ENCODE measurements at regions not wholly inside any gene's neighbourhood (a gene's known extent, or its start where the extent isn't known, plus 50 kb on each side); places are given as distances from the start of the nearest gene placed in this dataset.

GRCh38 chr4:20384456-20384855, 132.8 kb downstream of the SLIT2 start:
- Histone ChIP-seq H3K9me3 (replicated peaks; ENCODE audit: control insufficient read depth, insufficient read depth, low read depth, low read length) (no peaks in the 10 kb centered on the region), H3K4me2 (ENCODE audit: insufficient read depth, low read length) (no peak overlapping the region), H3K4me3 (no peak overlapping the region), H3K27me3 (ENCODE audit: control insufficient read depth in 2 of 2, insufficient read depth in 2 of 2, low read length in 2 of 2) (no peaks in the 10 kb centered on the region), H3K4me1 (replicated peaks in 1 of 2; ENCODE audit: control insufficient read depth in 2 of 2, insufficient read depth in 2 of 2, low read length in 2 of 2) (no peaks in the 10 kb centered on the region), H3K9me1 (ENCODE audit: control insufficient read depth, insufficient read depth, low read length) (no peaks in the 10 kb centered on the region), H2AFZ (ENCODE audit: low read depth, low read length) (no peak overlapping the region), H3K9ac (ENCODE audit: insufficient read depth in 1 of 2, low read depth in 2 of 2, low read length in 2 of 2) (no peak overlapping the region), H3K27ac (ENCODE audit: extremely low read depth, low read depth, low read length) (no peak overlapping the region), H4K20me1 (replicated peaks; ENCODE audit: control insufficient read depth, insufficient read depth, low read length) (no peaks in the 10 kb centered on the region), H3K79me2 (ENCODE audit: control insufficient read depth, insufficient read depth, low read length) (no peaks in the 10 kb centered on the region), H3K36me3 (ENCODE audit: control insufficient read depth, insufficient read depth, low read length) (no peaks in the 10 kb centered on the region)
- FAIRE-seq (no peak), ATAC-seq (no peak), DNase-seq (ENCODE audit: extremely low read depth in 1 of 4, low spot score in 3 of 4) (no peak)
- intact Hi-C loops (cut with micrococcal nuclease) (no loop called here), in situ Hi-C loops (cut with MboI) (no loop called here)
- ChIA-PET POLR2A (no interaction called here), CTCF (ENCODE audit: low intra/inter-chr PET ratio) (no interaction called here)
- 0% methylated on average over 5 of the region's 5 CpGs for WGBS (ENCODE audit: insufficient coverage, low coverage, missing lambda C conversion rate)
- no TSS peak for BruUV-seq (replicated peaks)
- no peak for TF ChIP-seq GABPB2 (CRISPR knock-in tag; conservative IDR thresholded peaks at IDR 0.05)
- TF ChIP-seq CEBPB (tag; IDR thresholded peaks at IDR 0.05) = no peak
- no peak for TF ChIP-seq ZNF253 (CRISPR knock-in tag; conservative IDR thresholded peaks at IDR 0.05)
- TF ChIP-seq MCM3 (IDR thresholded peaks at IDR 0.05) = no peak
- no peak for TF ChIP-seq ZNF609 (CRISPR knock-in tag; IDR thresholded peaks at IDR 0.05; ENCODE audit: borderline replicate concordance)
- TF ChIP-seq OTX1 (CRISPR knock-in tag; IDR thresholded peaks at IDR 0.05) = no peak
- TF ChIP-seq, protein P1, sequence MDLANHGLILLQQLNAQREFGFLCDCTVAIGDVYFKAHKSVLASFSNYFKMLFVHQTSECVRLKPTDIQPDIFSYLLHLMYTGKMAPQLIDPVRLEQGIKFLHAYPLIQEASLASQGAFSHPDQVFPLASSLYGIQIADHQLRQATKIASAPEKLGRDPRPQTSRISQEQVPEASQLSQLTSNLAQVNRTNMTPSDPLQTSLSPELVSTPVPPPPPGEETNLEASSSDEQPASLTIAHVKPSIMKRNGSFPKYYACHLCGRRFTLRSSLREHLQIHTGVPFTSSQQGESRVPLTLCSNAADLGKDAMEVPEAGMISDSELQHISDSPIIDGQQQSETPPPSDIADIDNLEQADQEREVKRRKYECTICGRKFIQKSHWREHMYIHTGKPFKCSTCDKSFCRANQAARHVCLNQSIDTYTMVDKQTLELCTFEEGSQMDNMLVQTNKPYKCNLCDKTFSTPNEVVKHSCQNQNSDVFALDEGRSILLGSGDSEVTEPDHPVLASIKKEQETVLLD (IDR thresholded peaks at IDR 0.05) = no peak
- TF ChIP-seq, protein P2, sequence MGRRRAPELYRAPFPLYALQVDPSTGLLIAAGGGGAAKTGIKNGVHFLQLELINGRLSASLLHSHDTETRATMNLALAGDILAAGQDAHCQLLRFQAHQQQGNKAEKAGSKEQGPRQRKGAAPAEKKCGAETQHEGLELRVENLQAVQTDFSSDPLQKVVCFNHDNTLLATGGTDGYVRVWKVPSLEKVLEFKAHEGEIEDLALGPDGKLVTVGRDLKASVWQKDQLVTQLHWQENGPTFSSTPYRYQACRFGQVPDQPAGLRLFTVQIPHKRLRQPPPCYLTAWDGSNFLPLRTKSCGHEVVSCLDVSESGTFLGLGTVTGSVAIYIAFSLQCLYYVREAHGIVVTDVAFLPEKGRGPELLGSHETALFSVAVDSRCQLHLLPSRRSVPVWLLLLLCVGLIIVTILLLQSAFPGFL (CRISPR knock-in tag; IDR thresholded peaks at IDR 0.05) = no peak
- no peak for TF ChIP-seq TEAD4 (IDR thresholded peaks at IDR 0.05; ENCODE audit: low read length)
- no peak for TF ChIP-seq TEAD4 (CRISPR knock-in tag; IDR thresholded peaks at IDR 0.05; ENCODE audit: borderline replicate concordance)
- TF ChIP-seq, protein P3, sequence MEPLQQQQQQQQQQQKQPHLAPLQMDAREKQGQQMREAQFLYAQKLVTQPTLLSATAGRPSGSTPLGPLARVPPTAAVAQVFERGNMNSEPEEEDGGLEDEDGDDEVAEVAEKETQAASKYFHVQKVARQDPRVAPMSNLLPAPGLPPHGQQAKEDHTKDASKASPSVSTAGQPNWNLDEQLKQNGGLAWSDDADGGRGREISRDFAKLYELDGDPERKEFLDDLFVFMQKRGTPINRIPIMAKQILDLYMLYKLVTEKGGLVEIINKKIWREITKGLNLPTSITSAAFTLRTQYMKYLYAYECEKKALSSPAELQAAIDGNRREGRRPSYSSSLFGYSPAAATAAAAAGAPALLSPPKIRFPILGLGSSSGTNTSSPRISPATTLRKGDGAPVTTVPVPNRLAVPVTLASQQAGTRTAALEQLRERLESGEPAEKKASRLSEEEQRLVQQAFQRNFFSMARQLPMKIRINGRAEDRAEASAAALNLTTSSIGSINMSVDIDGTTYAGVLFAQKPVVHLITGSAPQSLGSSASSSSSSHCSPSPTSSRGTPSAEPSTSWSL (CRISPR knock-in tag; IDR thresholded peaks at IDR 0.05; ENCODE audit: borderline replicate concordance) = no peak
- no peak for TF ChIP-seq CCAR2 (IDR thresholded peaks at IDR 0.05; ENCODE audit: low read depth, low read length)
- TF ChIP-seq BRD4 (IDR thresholded peaks at IDR 0.05) = no peak
- no peak for TF ChIP-seq ZNF124 (CRISPR knock-in tag; IDR thresholded peaks at IDR 0.05)
- no peak for TF ChIP-seq ZFPM2 (CRISPR knock-in tag; IDR thresholded peaks at IDR 0.05)
